HG02852 (cell line): ENCODE measurements at regions not wholly inside any gene's neighbourhood (a gene's known extent, or its start where the extent isn't known, plus 50 kb on each side); places are given as distances from the start of the nearest gene placed in this dataset.

Experiments used
- ATAC-seq: cut with Tn5 transposase; IDR thresholded peaks from one replicate; pipeline ENCODE4 v1.9.1; 2021; ENCODE audit warnings: mild to moderate bottlenecking, moderate library complexity; ENCODE audit not compliant: unreplicated experiment

GRCh38 chr3:168336276-168336675 is 240.6 kb upstream of the GOLIM4 start:
- no peak for ATAC-seq

DNA sequence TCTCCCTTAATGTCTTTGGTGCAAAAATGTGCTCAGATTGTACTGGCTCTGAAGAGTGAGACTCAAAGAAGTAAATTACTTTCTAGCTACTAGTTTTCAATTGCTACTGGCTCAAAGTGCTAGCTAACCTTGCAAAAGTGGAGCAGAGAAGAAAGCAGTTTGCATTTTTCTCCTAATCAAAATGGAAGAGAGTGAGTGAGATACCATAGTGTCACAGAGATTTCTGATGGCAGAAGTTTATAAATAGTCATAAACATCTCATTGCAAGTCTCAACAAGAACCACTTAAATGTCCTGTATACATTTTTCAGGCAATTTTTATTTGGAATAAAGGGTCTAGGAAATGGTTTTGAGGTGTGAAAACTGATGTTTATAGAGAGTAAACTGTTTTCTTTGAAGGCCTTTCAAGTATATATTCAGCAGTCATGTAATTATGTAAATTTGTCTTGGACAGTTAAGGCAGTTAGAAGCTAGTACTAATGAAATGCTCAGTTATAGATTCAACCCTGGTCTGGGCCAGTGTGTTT is 237.7 kb upstream of the GOLIM4 start:
- ATAC-seq = no peak

DNA sequence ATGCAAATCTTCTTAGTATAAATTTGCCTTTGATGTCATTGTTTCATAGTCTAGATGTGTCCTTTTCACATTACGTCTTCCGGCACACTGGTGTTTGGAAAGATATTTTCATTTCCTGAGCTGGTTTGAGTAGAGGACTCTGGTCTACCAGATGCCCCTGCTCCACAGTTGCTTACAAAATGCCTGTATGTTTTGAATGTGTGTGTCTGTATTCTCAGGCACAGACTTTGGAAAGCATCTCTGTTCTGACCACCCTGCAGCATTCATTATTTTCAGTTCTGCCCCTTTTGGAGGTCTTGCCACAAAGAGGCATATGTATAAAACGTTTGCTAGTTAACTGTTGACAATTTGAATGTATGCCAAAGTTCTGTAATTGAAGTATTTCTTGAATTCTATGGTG is 236.0 kb upstream of the GOLIM4 start:
- ATAC-seq = no peak

- ATAC-seq = no peak
These were observed 235.3 kb upstream of the GOLIM4 start for GRCh38 chr3:168330983-168331382.

- ATAC-seq = no peak
These were observed 232.1 kb upstream of the GOLIM4 start for GRCh38 chr3:168327856-168328255.

DNA sequence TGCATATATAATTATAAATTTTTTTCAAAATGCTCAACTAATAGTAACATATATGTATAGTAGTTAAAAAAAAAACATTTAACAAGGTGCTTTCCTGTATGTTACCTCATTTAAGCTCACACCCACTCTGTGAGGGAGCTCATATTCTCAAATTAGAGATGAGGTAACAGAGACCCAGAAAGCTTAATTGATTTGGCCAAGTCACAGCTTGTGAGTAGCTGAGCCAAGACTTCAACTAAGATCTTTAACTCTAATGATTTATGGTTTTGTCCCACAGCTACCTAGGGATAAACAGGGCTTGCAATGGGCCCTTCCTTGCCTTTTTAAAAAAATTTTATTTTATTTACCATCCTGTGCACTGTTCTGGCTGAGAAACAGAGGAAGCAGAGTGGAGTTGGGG is 230.0 kb upstream of the GOLIM4 start:
- no peak for ATAC-seq

DNA sequence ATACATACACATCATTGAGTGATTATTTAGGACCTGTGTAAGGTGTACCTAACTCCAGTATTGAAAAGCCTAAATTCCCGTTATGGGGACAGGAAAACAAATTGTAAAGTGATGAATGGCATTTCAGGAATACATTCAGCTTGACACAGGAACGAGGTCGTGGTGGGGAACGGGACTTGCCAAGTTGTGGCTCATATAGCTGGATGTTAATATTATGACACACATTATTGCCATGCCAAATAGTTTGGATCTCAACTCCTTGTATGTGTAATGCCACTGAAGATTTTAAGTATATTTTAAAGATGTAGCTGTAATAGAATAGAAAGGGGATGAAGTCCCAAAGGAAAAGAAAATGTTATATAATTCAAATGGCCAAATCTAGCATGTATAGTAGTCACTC is 227.2 kb upstream of the GOLIM4 start:
- ATAC-seq = no peak

GRCh38 chr3:168314166-168314565 is 218.4 kb upstream of the GOLIM4 start:
- no peak for ATAC-seq

GRCh38 chr3:168312984-168313383 is 217.3 kb upstream of the GOLIM4 start:
- ATAC-seq = no peak

GRCh38 chr3:168307893-168308292 is 212.2 kb upstream of the GOLIM4 start:
- no peak for ATAC-seq

GRCh38 chr3:168295027-168295426 is 199.3 kb upstream of the GOLIM4 start:
- ATAC-seq = no peak

DNA sequence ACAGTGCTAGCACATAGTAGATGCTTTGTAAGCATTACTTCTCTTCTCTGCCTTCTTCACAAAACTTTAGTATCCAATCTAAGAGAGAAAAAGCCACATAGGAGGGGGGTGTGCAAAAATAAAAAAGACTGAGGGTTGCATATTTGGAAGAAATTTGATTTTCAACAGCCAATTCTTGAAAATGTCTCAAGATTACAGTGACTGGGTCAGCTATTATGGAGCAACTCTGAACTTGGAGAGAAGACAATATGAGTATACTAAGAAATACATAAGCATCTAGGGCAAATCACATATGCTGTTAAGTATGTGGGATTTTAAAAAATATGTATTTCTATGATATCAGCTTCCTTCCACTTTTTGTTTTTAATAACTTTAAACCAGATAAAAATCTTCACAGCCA is 196.6 kb upstream of the GOLIM4 start:
- no peak for ATAC-seq

DNA sequence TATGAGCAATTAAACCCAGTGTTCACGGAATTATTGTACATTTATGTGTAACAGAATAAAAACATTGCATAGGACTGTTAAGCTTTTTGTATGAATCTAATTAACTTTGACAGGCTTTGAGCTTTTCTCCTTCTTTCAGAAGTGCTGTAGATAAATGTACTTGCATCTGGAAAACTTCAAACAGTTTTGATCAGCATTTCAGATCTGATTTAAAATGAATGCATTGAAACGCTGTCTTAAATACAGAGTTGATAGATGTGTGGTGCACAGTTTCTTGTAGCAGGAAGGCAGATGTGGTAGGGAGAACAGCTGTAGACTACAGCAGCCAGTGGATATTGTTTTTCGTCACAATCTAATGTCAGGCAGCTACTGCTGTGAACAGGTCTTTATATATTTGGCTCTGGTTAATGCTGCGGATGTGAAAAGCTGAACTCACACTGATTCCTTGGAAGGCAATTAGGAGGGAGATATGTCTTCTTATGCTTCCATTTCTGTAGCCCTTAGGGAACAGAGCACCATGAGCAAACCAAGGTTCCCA is 193.8 kb upstream of the GOLIM4 start:
- no peak for ATAC-seq

DNA sequence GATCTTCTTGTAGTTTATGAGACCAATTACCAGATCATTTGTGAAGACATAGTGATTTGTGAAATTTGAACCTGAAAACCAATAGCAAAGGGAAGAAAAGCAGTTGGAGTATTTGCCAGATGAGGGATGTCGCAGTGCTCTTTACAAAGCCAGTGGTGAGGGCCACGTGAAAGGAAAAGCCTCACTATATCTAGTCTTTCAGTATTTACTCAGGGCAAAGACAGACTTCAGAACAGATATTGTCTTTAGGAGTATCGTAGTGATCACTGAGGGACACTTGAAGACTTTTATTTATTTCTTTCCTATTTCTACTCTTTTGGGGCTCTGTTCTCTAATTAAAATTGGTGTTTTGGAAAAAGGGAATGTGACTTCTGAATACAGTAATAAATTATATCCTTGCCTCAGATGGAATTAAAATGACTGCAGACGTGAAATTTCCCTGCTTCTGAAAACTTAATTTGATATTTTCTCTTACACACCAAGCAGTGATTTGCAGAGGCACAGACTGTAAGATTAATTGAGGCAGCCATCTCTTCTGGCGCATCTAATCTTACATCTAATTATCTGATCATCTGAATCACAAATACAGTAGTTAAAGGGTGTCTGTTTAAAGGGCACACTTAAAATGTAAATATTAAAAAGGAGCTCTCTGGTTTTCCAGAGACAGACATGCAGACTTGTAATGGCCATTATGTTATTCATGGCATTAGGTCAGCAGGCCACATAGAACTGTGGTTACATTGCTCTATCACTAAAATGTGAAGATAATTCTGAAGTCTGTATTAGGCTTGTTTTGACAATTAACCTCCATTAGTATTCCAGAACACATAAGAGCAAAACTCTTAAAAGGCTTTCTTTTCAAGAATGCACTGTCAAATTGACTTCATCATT is 193.0 kb upstream of the GOLIM4 start:
- ATAC-seq = no peak

- ATAC-seq = peak; percentile 62
These were observed 189.8 kb upstream of the GOLIM4 start for GRCh38 chr3:168285506-168285905.

GRCh38 chr3:168284728-168285127 is 189.0 kb upstream of the GOLIM4 start:
- ATAC-seq = no peak

GRCh38 chr3:168275662-168276061 is 179.9 kb upstream of the GOLIM4 start:
- no peak for ATAC-seq

- ATAC-seq = peak; percentile 91
These were observed 178.2 kb upstream of the GOLIM4 start for GRCh38 chr3:168273917-168274316.

GRCh38 chr3:168273036-168273435 is 177.3 kb upstream of the GOLIM4 start:
- no peak for ATAC-seq

- ATAC-seq = no peak
These were observed 176.7 kb upstream of the GOLIM4 start for GRCh38 chr3:168272343-168272985.

GRCh38 chr3:168271932-168272331 is 176.2 kb upstream of the GOLIM4 start:
- ATAC-seq = no peak

GRCh38 chr3:168269001-168269400 is 173.3 kb upstream of the GOLIM4 start:
- ATAC-seq = no peak
